ENCODE measurements at regions not wholly inside any gene's neighbourhood (a gene's known extent, or its start where the extent isn't known, plus 50 kb on each side); places are given as distances from the start of the nearest gene placed in this dataset.

DNA sequence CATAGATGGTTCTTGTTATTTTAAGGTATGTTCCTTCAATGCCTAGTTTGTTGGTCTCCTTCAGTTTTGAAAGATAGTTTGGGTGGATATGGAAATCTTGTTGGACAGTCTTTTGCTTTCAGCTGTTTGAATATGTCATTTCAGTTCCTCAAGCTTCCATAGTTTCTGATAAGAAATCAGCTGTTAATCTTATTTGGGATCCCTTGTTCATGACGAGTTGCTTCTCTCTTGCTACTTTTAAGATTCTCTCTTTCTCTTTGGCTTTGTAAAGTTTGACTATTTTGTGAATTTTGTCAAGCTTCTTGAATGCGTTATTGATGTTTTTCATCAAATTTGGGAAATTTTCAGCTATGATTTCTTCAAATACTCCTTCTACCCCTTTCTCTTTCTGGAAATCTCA lies 129.5 kb downstream of the GNL3L start:
- TF ChIP-seq, protein P1, sequence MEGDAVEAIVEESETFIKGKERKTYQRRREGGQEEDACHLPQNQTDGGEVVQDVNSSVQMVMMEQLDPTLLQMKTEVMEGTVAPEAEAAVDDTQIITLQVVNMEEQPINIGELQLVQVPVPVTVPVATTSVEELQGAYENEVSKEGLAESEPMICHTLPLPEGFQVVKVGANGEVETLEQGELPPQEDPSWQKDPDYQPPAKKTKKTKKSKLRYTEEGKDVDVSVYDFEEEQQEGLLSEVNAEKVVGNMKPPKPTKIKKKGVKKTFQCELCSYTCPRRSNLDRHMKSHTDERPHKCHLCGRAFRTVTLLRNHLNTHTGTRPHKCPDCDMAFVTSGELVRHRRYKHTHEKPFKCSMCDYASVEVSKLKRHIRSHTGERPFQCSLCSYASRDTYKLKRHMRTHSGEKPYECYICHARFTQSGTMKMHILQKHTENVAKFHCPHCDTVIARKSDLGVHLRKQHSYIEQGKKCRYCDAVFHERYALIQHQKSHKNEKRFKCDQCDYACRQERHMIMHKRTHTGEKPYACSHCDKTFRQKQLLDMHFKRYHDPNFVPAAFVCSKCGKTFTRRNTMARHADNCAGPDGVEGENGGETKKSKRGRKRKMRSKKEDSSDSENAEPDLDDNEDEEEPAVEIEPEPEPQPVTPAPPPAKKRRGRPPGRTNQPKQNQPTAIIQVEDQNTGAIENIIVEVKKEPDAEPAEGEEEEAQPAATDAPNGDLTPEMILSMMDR (IDR thresholded peaks at IDR 0.05), result no peak
- TF ChIP-seq POLR2A (IDR thresholded peaks at IDR 0.05), result no peak
